Liver (tissue), 8 donors: ENCODE measurements at regions not wholly inside any gene's neighbourhood (a gene's known extent, or its start where the extent isn't known, plus 50 kb on each side); places are given as distances from the start of the nearest gene placed in this dataset.

Source experiments
- DNase-seq: peaks from one replicate; pipeline ENCODE4 v3.0.0-alpha.2; 2017; ENCODE audit warnings: low spot score
- H3K27ac ChIP-seq, 2 donors: one replicate each; pipeline ENCODE4 v1.7.0; 2013; ENCODE audit warnings: inconsistent platforms in 2 of 2, low read length in 2 of 2, control low read depth in 1 of 2, low read depth in 1 of 2, mild to moderate bottlenecking in 1 of 2
- H3K27me3 ChIP-seq, 4 donors: one replicate each; pipeline versions ENCODE4 v1.6.1 to v1.7.0; 2013; ENCODE audit warnings: low read length in 3 of 4, inconsistent platforms in 1 of 4, mild to moderate bottlenecking in 1 of 4, moderate library complexity in 1 of 4; ENCODE audit not compliant: control insufficient read depth in 4 of 4, insufficient read depth in 4 of 4
- H3K36me3 ChIP-seq, 4 donors: one replicate each; pipeline versions ENCODE4 v1.6.1 to v1.7.0; 2013; ENCODE audit warnings: low read length in 3 of 4, mild to moderate bottlenecking in 3 of 4, low read depth in 1 of 4, moderate library complexity in 1 of 4; ENCODE audit not compliant: control insufficient read depth in 4 of 4, insufficient read depth in 3 of 4
- H3K4me1 ChIP-seq, 4 donors: one replicate each; pipeline versions ENCODE4 v1.6.1 to v1.7.0; 2013; ENCODE audit warnings: low read length in 3 of 4, mild to moderate bottlenecking in 3 of 4, moderate library complexity in 1 of 4; ENCODE audit not compliant: control insufficient read depth in 4 of 4, insufficient read depth in 4 of 4
- H3K4me3 ChIP-seq, 3 donors: one replicate each; pipeline versions ENCODE4 v1.6.1 to v1.7.0; 2013; ENCODE audit warnings: low read length in 3 of 3, control low read depth in 1 of 3, low read depth in 1 of 3, mild to moderate bottlenecking in 1 of 3
- H3K9ac ChIP-seq, 2 donors: one replicate each; pipeline ENCODE4 v1.7.0; 2013; ENCODE audit warnings: low read length in 2 of 2, mild to moderate bottlenecking in 2 of 2, moderate library complexity in 2 of 2, control low read depth in 1 of 2, low read depth in 1 of 2
- H3K9me3 ChIP-seq, 4 donors: one replicate each; pipeline versions ENCODE4 v1.6.1 to v1.7.0; 2013; ENCODE audit warnings: low read length in 3 of 4; ENCODE audit not compliant: control insufficient read depth in 4 of 4
- ATF3 ChIP-seq: IDR thresholded peaks from 2 replicates; pipeline ENCODE4 v1.6.1; 2016; ENCODE audit warnings: antibody characterized with exemption
- CTCF ChIP-seq: fragments of 150-350 bp; IDR thresholded peaks from 2 replicates; pipeline ENCODE4 v1.5.1; 2017; ENCODE audit warnings: improper control_type of control experiment, low read depth, low read length; ENCODE audit not compliant: missing input control
- EGR1 ChIP-seq, 2 donors: IDR thresholded peaks; 2 replicates each; pipeline ENCODE4 v1.6.1; 2016 to 2018; ENCODE audit warnings: antibody characterized with exemption in 2 of 2, low read depth in 2 of 2
- FOXA1 ChIP-seq: IDR thresholded peaks from 2 replicates; pipeline ENCODE4 v1.6.1; 2016; ENCODE audit warnings: antibody characterized with exemption
- FOXA2 ChIP-seq: IDR thresholded peaks from 2 replicates; pipeline ENCODE4 v1.6.1; 2016; ENCODE audit warnings: antibody characterized with exemption
- GABPA ChIP-seq, 2 donors: IDR thresholded peaks in 1 of 2; conservative IDR thresholded peaks in 1 of 2; 2 replicates each; pipeline ENCODE4 v1.6.1; 2016; ENCODE audit warnings: antibody characterized with exemption in 2 of 2, mild to moderate bottlenecking in 1 of 2, moderate library complexity in 1 of 2
- HNF4A ChIP-seq, 2 donors: conservative IDR thresholded peaks; 2 replicates each; pipeline ENCODE4 v1.6.1; 2016; ENCODE audit warnings: antibody characterized with exemption in 2 of 2, mild to moderate bottlenecking in 2 of 2
- HNF4G ChIP-seq: IDR thresholded peaks from 2 replicates; pipeline ENCODE4 v1.6.1; 2016; ENCODE audit warnings: antibody characterized with exemption
- JUND ChIP-seq, 2 donors: IDR thresholded peaks; 2 replicates each; pipeline ENCODE4 v1.6.1; 2016; ENCODE audit warnings: antibody characterized with exemption in 2 of 2
- MAX ChIP-seq: IDR thresholded peaks from 2 replicates; pipeline ENCODE4 v1.6.1; 2016; ENCODE audit warnings: antibody characterized with exemption
- NR2F2 ChIP-seq: IDR thresholded peaks from 2 replicates; pipeline ENCODE4 v1.6.1; 2016; ENCODE audit warnings: antibody characterized with exemption
- RAD21 ChIP-seq, 2 donors: IDR thresholded peaks; 2 replicates each; pipeline ENCODE4 v1.6.1; 2016; ENCODE audit warnings: antibody characterized with exemption in 2 of 2, mild to moderate bottlenecking in 2 of 2
- REST ChIP-seq: IDR thresholded peaks from 2 replicates; pipeline ENCODE4 v1.6.1; 2016; ENCODE audit warnings: antibody characterized with exemption, mild to moderate bottlenecking
- RXRA ChIP-seq, 2 donors: IDR thresholded peaks; 2 replicates each; pipeline ENCODE4 v1.6.1; 2017 to 2018; ENCODE audit warnings: antibody characterized with exemption in 2 of 2, mild to moderate bottlenecking in 1 of 2
- SP1 ChIP-seq: IDR thresholded peaks from 2 replicates; pipeline ENCODE4 v1.6.1; 2018; ENCODE audit warnings: antibody characterized with exemption, mild to moderate bottlenecking
- TAF1 ChIP-seq: conservative IDR thresholded peaks from 2 replicates; pipeline ENCODE4 v1.6.1; 2016; ENCODE audit warnings: antibody characterized with exemption, mild to moderate bottlenecking
- YY1 ChIP-seq: IDR thresholded peaks from 2 replicates; pipeline ENCODE4 v1.6.1; 2016; ENCODE audit warnings: antibody characterized with exemption, mild to moderate bottlenecking
- ZBTB33 ChIP-seq: IDR thresholded peaks from 2 replicates; pipeline ENCODE4 v1.6.1; 2016; ENCODE audit warnings: antibody characterized with exemption
- WGBS: extraction: QIAGEN DNeasy Blood & Tissue Kit; methylation state at CpG from one replicate; pipeline ENCODE4 v1.1.7; 2013; 5-methylcytosine and 5-hydroxymethylcytosine counted together
- donor health status: healthy.
- donor health status: healthy.
- donor health status: healthy.
- donor health status: healthy.
- donor health status: healthy.

- Histone ChIP-seq H3K27ac (no peak overlapping the region), H3K4me3 (no peak overlapping the region), H3K9me3 (no peaks in the 10 kb centered on the region), H3K4me1 (no peaks in the 10 kb centered on the region), H3K27me3 (no peaks in the 10 kb centered on the region), H3K9ac (no peak overlapping the region), H3K36me3 (no peaks in the 10 kb centered on the region)
- DNase-seq: no peak
- WGBS: 89% methylated on average over 6 of the region's 6 CpGs
- TF ChIP-seq MAX: no peak
- no peak for TF ChIP-seq FOXA1
- TF ChIP-seq JUND (IDR thresholded peaks at IDR 0.05): no peak
- no peak for TF ChIP-seq GABPA (IDR thresholded peaks at IDR 0.05 in 1 of 2, conservative IDR thresholded peaks at IDR 0.05 in 1 of 2)
- TF ChIP-seq CTCF: no peak
- no peak for TF ChIP-seq ATF3
- no peak for TF ChIP-seq ZBTB33
- TF ChIP-seq HNF4A (conservative IDR thresholded peaks at IDR 0.05): no peak
- no peak for TF ChIP-seq RAD21 (IDR thresholded peaks at IDR 0.05)
- no peak for TF ChIP-seq TAF1
- no peak for TF ChIP-seq FOXA2
- no peak for TF ChIP-seq RXRA (IDR thresholded peaks at IDR 0.05)
- TF ChIP-seq SP1: no peak
- no peak for TF ChIP-seq NR2F2
- TF ChIP-seq YY1: no peak
- no peak for TF ChIP-seq EGR1 (IDR thresholded peaks at IDR 0.05; ENCODE audit: low read depth in 2 of 2)
- no peak for TF ChIP-seq HNF4G
- TF ChIP-seq REST: no peak
These were observed 131.4 kb downstream of the CHSY1 start for GRCh38 chr15:101120473-101120872.
